Kidney tubule cell (primary cell): ENCODE measurements at regions not wholly inside any gene's neighbourhood (a gene's known extent, or its start where the extent isn't known, plus 50 kb on each side); places are given as distances from the start of the nearest gene placed in this dataset.
"Not testable (repeated sequence)": the region's sequence is repeated elsewhere in the genome, so short reads cannot be mapped to it uniquely, and the experiment has no call there.

ENCODE experiments used
- DNase-seq: peaks from one replicate; pipeline ENCODE4 v3.0.0-alpha.2; 2018; ENCODE audit warnings: low spot score

- DNase-seq = not testable (repeated sequence)
Observed at GRCh38 chr2:131639001-131639620, 111.4 kb downstream of the CCDC74A start.

DNA sequence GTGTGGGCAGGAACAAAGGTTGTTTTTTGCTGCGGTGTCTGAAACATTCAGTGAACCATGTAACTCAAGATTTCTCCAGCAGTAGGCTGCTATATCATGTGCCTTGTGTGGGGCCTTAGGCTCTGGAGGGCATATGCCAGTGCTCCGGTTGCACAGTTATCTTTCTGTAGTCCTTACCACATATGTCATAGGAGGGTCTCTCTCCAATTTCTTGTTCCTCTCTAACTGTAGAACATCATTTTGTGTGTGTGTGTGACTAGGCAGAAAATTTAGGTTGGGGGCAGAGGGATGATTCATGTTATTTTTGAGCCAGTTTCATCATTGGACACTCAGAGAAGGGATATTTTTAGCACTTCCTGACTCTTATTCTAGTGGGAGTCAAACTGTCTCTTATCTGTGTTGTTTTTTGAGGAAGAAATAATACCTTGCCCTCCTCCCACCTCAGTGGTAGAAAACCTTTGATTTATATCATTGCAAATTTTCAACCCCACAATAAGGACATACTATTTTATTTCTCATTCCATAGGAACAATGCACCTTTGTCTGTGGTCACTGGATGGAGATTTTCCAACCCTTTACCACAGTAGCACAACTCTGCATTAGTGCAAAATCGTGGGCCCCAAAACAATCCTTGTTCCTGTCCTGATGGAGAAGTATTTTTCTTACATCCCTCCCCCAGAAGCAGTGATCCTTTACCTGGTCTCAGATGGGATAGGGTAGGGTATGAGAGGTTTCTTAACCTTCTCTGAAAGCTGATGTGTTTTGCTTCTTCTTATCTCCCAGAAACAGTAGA, 113.9 kb downstream of the CCDC74A start:
- peak; percentile 30 for DNase-seq

GRCh38 chr2:131643180-131643579, 115.5 kb downstream of the CCDC74A start:
- DNase-seq = not testable (repeated sequence)

- no peak for DNase-seq
Observed at GRCh38 chr2:131645177-131645765, 117.6 kb downstream of the CCDC74A start.

- DNase-seq = not testable (repeated sequence)
Observed at GRCh38 chr2:131646220-131646619, 118.5 kb downstream of the CCDC74A start.

DNA sequence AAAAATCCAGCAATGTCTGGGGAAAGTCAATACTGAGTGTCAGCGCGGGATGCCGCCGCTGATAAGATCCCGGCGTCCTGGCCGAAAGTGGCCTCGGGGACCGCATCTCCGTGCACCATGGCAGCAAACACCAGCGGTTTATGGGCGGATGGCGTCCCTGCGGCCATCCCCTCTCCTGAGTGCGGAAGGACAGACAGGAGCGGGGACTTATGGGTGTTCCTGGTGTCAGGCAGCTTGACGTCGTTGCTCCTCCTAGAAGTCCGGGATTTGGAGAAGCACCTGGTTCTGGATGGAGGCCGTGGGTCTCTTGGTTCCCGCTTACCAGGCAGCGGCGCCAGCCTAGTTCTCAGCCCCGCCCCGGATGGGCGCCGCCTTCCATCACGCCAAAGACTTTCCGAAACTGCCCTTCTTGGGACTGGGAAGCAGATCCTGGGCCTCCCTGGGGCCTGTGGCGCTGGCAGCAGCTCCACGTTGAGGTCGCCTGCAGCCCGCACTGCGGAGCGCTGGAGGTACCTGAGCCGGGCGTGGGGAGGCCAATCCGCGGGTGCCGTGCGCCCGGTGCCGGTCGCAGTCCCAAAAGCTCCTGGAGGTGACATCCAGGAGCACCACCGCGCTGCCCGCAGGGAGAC, 119.1 kb downstream of the CCDC74A start:
- DNase-seq = no peak

- not testable (repeated sequence) for DNase-seq
Observed at GRCh38 chr2:131648565-131648964, 120.9 kb downstream of the CCDC74A start.

GRCh38 chr2:131652246-131652645, 124.6 kb downstream of the CCDC74A start:
- DNase-seq = not testable (repeated sequence)

- DNase-seq = not testable (repeated sequence)
Observed at GRCh38 chr2:131654107-131654506, 126.4 kb downstream of the CCDC74A start.

DNA sequence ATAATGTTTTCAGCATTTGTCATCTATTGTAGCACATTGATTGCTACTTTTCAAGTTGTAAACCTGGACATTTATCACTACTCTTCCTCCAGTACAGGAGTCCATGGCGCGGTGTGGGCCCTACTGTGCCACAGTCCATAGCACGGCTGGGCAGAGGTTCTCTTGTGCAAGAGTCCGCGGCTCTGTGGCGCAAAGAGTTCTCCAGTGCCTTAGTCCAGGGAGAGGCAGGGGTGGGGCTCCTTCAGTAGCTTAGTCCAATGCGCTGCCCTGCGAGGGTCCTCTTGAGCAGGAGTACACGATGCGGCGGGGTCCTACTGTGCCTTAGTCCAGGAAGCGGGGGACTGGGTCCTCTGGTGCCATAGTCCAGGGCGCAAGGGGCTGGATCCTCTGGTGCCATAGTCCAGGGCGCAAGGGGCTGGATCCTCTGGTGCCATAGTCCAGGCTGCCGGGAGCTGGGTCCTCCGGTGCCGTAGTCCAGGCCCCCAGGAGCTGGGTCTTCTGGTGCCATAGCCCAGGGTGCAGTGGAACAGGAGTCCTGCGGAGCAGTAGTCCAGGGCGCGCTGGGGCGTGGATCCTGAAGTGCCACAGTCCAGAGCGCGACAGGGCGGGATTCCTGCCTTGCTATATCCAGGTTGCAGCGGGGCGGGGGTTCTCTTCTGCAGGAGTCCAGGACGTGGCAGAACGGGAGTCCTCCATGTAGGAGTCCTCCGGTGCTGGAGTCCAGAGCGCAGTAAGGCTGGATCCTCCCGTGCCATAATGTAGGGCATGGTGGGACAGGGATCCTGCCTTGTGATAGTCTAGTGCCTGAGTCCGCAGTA, 129.3 kb downstream of the CCDC74A start:
- DNase-seq = no peak

DNA sequence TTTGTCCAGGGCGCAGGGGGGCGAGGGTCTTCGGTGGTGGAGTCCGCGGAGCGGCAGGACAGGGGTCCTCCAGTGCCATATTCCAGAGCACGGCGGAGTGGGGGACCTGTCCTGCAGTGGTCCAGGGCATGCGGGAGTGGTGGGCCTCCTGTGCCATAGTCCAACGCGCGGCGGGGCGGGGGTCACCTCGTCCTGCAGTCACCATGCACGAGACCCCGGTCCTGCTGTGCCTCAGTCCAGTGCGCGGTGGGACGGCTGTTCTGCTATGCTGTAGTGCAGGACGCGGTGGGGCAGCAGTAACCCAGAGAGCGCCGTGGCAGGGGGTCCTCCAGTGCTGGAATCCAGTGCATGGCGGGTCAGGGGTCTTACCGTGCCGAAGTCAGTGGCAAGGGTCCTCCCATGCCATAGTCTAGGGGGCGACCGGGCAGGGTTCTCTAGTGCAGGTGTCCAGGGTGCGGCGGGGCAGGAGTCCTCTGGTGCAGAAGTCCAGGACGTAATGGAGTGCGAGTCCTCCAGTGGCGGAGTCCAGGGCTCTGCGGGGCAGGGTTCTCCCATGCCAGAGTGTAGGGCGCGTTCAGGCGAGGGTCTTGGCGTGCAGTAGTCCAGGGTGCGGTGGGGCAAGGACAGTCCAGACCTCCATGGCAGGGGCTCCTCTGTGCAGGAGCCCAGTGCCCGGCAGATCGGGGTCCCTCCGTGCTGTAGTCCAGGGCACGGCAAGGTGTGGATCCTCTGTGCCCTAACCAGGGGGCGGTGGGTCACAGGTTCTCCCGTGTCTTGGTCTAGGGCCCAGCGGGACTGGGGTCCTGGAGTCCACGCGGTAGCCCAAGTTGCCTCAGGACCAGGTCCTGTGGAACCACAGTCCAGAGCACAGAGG, 130.4 kb downstream of the CCDC74A start:
- no peak for DNase-seq

DNA sequence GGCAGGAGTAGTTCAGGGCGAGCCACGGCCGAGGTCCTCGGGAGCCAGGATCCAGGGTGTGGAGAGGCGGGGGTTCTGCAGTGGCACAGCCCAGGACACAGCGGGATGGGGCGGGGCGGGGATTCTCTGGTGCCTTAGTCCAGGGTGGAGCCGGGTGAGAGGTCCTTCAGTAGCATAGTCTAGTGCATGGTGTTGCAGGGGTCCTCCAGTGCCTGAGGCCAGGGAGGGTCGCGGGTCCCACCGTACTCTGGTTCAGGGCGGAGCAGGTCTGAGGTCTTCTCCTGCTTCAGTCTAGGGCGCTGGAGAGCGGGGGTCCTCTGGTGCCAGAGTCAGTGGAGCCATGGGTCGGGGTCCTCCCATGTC, 131.1 kb downstream of the CCDC74A start:
- no peak for DNase-seq

DNA sequence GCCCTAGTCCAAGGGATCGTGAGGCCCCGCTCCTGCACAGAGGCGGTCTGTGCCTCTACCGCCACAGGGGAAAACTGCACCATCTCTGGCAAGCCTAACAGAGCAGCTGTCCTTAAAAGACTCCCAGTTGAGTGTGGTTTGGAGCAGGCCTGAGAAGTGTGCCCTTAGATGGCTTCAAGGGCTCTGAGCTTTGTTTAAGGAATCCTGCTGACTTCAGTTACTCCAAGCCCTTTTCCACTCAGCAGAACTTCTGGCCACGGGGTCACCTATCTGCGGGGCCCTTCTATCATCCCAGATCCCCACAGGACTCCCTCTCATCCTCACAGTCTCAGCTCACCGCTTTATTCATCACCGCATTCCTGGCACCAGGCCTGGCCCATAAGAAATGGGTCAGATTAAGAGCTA, 131.5 kb downstream of the CCDC74A start:
- DNase-seq = no peak

DNA sequence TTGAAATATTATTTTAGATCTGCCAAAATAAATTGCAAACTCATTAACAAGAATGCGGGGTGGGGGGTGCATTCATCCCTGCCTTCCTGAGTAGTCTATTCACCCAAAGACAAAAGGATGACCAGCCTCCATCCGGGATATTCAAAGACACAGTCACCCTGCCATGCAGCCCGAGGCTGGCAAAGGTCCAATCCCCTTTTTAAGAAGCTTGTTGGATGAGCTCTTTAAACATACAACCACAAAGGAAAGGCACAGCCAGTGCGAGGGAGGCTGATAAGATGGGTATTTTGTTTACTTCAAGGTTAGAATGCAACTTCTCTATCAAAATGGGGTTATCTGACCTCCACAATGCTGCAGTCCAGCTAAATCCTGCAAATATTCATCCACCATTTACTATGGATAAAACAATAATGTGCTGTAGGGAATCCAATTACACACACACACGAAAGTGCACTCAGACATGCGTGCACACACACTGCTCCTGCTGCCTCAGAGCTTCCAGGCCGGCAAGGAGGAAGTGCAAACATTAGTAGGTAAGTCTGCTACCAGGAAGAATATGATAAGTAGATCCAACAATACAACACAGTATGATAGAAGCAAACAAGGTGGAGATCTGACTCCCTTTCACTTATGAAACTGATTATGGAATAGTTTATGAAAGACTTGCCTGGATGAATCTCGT, 133.6 kb downstream of the CCDC74A start:
- DNase-seq = peak; percentile 20

- not testable (repeated sequence) for DNase-seq
Observed at GRCh38 chr2:131661884-131662535, 134.3 kb downstream of the CCDC74A start.

- DNase-seq = peak; percentile 37
Observed at GRCh38 chr2:131663501-131663900, 135.8 kb downstream of the CCDC74A start.

DNA sequence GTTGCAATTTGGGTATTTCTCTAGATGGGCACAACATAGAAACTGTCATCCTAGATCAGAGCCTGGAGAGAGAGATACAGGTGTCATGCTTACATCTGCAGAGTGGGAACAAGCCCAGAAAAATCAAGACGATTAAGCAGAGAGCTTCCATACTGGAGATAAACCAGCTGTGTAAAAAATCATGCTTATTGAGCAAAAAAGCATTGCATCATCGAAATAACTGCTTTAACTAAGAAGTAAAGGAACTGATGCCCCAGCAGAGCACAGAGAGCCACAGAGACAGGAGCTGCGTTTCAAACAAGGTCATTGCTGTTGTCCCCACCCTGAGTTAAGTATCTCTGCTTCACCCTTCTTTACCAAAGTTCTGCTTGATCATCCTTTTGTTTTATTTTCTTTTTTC, 138.0 kb downstream of the CCDC74A start:
- DNase-seq = not testable (repeated sequence)

- DNase-seq = peak; percentile 93
Observed at GRCh38 chr2:131668794-131669540, 141.3 kb downstream of the CCDC74A start.
